Right lobe of liver (tissue), 4 donors: ENCODE measurements at regions not wholly inside any gene's neighbourhood (a gene's known extent, or its start where the extent isn't known, plus 50 kb on each side); places are given as distances from the start of the nearest gene placed in this dataset.

Source experiments
- CTCF ChIP-seq, 4 donors: fragments of 200-600 bp in 3 of 4; fragments of 450-650 bp in 1 of 4; IDR thresholded peaks; one replicate each; pipeline versions ENCODE4 v1.5.1 to v1.8.0; 2016 to 2022; ENCODE audit warnings: antibody characterized with exemption in 4 of 4, mild to moderate bottlenecking in 2 of 4
- POLR2A ChIP-seq: fragments of 450-650 bp; IDR thresholded peaks from one replicate; pipeline ENCODE4 v1.6.1; 2017; ENCODE audit warnings: antibody characterized with exemption, mild to moderate bottlenecking
- donor health status: DM: no; HTN: no; CAD: no.
- donor health status: DM: no; HTN: no; CAD: no.
- donor health status: DM: no; HTN: yes; CAD: no.

- TF ChIP-seq CTCF (IDR thresholded peaks at IDR 0.05), result no peak
- TF ChIP-seq POLR2A, result no peak
Measured at GRCh38 chr3:87422333-87422732, 145.9 kb upstream of the POU1F1 start.
